ENCODE measurements at regions not wholly inside any gene's neighbourhood (a gene's known extent, or its start where the extent isn't known, plus 50 kb on each side); places are given as distances from the start of the nearest gene placed in this dataset.

DNA sequence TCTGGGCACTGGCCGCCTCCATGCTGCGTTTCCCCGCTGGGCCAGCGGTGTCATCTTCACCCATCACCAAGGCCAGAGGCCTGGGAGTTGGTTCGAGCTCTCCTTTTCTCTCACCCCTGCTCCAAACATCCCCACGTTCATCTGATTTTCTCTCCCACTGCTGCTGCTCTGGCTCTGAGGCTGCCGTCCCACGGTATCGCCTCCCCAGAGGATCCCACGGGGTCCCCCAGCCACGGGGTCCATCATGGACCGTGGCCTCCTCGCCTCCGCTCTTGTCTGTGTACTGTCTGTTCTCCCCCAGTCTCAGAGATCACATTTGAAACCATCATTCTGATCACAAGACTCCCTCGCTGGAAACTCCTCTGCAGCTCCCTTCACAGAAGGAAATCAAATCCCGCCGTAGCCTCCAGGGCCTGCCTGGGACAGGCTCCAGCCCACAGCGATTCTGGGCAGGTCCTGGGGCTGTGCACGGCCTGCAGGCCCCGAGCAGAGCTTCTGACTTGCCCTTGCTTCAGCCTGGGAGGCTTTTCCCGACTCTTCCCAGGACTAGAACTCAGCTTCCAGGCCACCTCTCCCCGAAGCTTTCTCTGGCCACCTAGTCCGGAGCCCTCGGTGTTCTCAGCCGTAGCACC lies 64.2 kb downstream of the SOX1 start:
- H2AFZ ChIP-seq (ENCODE audit: low read depth, low read length), result no peak overlapping the region
- TF ChIP-seq, protein P1, sequence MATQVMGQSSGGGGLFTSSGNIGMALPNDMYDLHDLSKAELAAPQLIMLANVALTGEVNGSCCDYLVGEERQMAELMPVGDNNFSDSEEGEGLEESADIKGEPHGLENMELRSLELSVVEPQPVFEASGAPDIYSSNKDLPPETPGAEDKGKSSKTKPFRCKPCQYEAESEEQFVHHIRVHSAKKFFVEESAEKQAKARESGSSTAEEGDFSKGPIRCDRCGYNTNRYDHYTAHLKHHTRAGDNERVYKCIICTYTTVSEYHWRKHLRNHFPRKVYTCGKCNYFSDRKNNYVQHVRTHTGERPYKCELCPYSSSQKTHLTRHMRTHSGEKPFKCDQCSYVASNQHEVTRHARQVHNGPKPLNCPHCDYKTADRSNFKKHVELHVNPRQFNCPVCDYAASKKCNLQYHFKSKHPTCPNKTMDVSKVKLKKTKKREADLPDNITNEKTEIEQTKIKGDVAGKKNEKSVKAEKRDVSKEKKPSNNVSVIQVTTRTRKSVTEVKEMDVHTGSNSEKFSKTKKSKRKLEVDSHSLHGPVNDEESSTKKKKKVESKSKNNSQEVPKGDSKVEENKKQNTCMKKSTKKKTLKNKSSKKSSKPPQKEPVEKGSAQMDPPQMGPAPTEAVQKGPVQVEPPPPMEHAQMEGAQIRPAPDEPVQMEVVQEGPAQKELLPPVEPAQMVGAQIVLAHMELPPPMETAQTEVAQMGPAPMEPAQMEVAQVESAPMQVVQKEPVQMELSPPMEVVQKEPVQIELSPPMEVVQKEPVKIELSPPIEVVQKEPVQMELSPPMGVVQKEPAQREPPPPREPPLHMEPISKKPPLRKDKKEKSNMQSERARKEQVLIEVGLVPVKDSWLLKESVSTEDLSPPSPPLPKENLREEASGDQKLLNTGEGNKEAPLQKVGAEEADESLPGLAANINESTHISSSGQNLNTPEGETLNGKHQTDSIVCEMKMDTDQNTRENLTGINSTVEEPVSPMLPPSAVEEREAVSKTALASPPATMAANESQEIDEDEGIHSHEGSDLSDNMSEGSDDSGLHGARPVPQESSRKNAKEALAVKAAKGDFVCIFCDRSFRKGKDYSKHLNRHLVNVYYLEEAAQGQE (IDR thresholded peaks at IDR 0.05; ENCODE audit: borderline replicate concordance), result no peak

DNA sequence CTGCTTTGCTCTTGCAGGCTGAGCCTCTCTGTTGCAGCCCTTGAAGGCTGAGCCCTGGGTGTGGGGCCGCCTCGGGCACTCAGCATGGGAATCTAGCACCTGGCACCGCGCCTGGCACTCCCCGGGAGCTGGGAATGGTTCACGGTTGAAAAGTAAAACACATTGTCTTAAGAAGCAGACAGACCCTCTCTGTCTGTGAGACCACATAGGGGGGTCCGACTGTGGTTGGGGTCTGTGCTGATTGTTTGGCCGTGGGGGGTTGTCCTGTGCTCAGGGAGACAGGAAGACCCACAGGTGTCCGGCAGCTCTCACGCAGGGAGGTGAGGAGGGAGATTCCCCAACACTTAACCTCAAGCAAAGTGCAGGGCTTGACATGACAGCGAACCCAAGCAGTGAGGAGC lies 64.8 kb downstream of the SOX1 start:
- Histone ChIP-seq H4K20me1 (ENCODE audit: insufficient read depth) (no peaks in the 10 kb centered on the region), H3K27ac (ENCODE audit: low read length) (no peak overlapping the region), H3K27me3 (ENCODE audit: insufficient read depth, low read depth, low read length) (no peaks in the 10 kb centered on the region), H3K9me2 (ENCODE audit: insufficient read depth, low read length) (no peaks in the 10 kb centered on the region), H3K79me2 (replicated peaks; ENCODE audit: insufficient read depth, low read length) (no peaks in the 10 kb centered on the region), H3K36me3 (ENCODE audit: insufficient read depth, low read length) (no peaks in the 10 kb centered on the region), H3K9me3 (ENCODE audit: low read length) (no peaks in the 10 kb centered on the region), H3K4me2 (ENCODE audit: low read length) (no peak overlapping the region), H2AFZ (ENCODE audit: low read depth, low read length) (no peak overlapping the region), H3F3A (ENCODE audit: insufficient read depth, low read length, poor library complexity, severe bottlenecking) (no peaks in the 10 kb centered on the region), H3K9ac (ENCODE audit: low read length) (no peak overlapping the region), H3K4me3 (ENCODE audit: low read length) (no peak overlapping the region)
- TF ChIP-seq POLR2AphosphoS5 (IDR thresholded peaks at IDR 0.05) (no peak), RAD21 (conservative IDR thresholded peaks at IDR 0.05) (no peak), SMC3 (conservative IDR thresholded peaks at IDR 0.05; ENCODE audit: poor library complexity) (no peak), TAF1 (IDR thresholded peaks at IDR 0.05; ENCODE audit: low read depth) (no peak)
- TF ChIP-seq, protein P1 (IDR thresholded peaks at IDR 0.05; ENCODE audit: borderline replicate concordance), result no peak

More for the DNA sequence above, 64.2 kb downstream of the SOX1 start:
- Histone ChIP-seq H3K79me2 (replicated peaks; ENCODE audit: insufficient read depth, low read length) (no peaks in the 10 kb centered on the region), H3K9me2 (ENCODE audit: insufficient read depth, low read length) (no peaks in the 10 kb centered on the region), H4K20me1 (ENCODE audit: insufficient read depth) (no peaks in the 10 kb centered on the region), H3K27ac (ENCODE audit: low read length) (no peak overlapping the region), H3K9ac (ENCODE audit: low read length) (no peak overlapping the region), H3K9me3 (ENCODE audit: low read length) (no peaks in the 10 kb centered on the region), H3K4me2 (ENCODE audit: low read length) (no peak overlapping the region), H3K27me3 (ENCODE audit: insufficient read depth, low read depth, low read length) (no peaks in the 10 kb centered on the region), H3K36me3 (ENCODE audit: insufficient read depth, low read length) (no peaks in the 10 kb centered on the region), H3K4me3 (ENCODE audit: low read length) (no peak overlapping the region), H3F3A (ENCODE audit: insufficient read depth, low read length, poor library complexity, severe bottlenecking) (no peaks in the 10 kb centered on the region)

DNA sequence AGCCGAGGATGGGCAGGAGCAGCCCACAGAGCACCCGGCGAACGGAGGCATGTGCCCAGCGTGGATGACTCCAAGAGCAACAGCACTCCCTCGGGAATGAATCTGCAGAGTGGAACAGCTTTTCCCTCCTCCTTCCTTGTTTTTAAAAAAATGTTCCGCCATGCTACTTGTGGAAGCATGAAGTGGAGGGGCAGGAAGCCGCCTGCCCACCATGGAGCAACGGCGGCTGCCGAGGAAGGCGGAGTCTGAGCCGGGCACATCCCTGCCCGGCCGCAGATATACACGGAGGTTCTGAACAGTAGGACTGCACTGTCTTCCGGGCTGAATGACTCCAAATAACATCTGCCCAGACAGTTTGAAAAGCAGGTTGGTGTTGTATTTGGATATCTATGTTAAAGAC lies 65.2 kb downstream of the SOX1 start:
- H3K27me3 ChIP-seq (ENCODE audit: insufficient read depth, low read depth, low read length), result no peaks in the 10 kb centered on the region
- H3K79me2 ChIP-seq (replicated peaks; ENCODE audit: insufficient read depth, low read length), result no peaks in the 10 kb centered on the region
- H4K20me1 ChIP-seq (ENCODE audit: insufficient read depth), result no peaks in the 10 kb centered on the region
- H3K4me3 ChIP-seq (ENCODE audit: low read length), result no peak overlapping the region
- H3K27ac ChIP-seq (ENCODE audit: low read length), result no peak overlapping the region
- no peaks in the 10 kb centered on the region for H3K9me2 ChIP-seq (ENCODE audit: insufficient read depth, low read length)
- H3K9me3 ChIP-seq (ENCODE audit: low read length), result no peaks in the 10 kb centered on the region
- no peaks in the 10 kb centered on the region for H3K36me3 ChIP-seq (ENCODE audit: insufficient read depth, low read length)
- no peak for TF ChIP-seq EP300 (conservative IDR thresholded peaks at IDR 0.05; ENCODE audit: poor library complexity, severe bottlenecking)
- no peak for TF ChIP-seq EZH2 (IDR thresholded peaks at IDR 0.05; ENCODE audit: borderline replicate concordance, insufficient read depth, low read length, poor library complexity, severe bottlenecking)
- no peak for TF ChIP-seq POLR2AphosphoS5 (IDR thresholded peaks at IDR 0.05)
- no peak for TF ChIP-seq TAF1 (IDR thresholded peaks at IDR 0.05; ENCODE audit: low read depth)
- no peak for TF ChIP-seq SMC3 (conservative IDR thresholded peaks at IDR 0.05; ENCODE audit: poor library complexity)
- no peak for TF ChIP-seq RAD21 (conservative IDR thresholded peaks at IDR 0.05)
- no peak for TF ChIP-seq MXI1 (conservative IDR thresholded peaks at IDR 0.05; ENCODE audit: poor library complexity, severe bottlenecking)
- TF ChIP-seq, protein P2, sequence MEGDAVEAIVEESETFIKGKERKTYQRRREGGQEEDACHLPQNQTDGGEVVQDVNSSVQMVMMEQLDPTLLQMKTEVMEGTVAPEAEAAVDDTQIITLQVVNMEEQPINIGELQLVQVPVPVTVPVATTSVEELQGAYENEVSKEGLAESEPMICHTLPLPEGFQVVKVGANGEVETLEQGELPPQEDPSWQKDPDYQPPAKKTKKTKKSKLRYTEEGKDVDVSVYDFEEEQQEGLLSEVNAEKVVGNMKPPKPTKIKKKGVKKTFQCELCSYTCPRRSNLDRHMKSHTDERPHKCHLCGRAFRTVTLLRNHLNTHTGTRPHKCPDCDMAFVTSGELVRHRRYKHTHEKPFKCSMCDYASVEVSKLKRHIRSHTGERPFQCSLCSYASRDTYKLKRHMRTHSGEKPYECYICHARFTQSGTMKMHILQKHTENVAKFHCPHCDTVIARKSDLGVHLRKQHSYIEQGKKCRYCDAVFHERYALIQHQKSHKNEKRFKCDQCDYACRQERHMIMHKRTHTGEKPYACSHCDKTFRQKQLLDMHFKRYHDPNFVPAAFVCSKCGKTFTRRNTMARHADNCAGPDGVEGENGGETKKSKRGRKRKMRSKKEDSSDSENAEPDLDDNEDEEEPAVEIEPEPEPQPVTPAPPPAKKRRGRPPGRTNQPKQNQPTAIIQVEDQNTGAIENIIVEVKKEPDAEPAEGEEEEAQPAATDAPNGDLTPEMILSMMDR (IDR thresholded peaks at IDR 0.05; ENCODE audit: poor library complexity, severe bottlenecking), result no peak
- TF ChIP-seq, protein P1 (IDR thresholded peaks at IDR 0.05; ENCODE audit: borderline replicate concordance), result no peak
- H2AFZ ChIP-seq (ENCODE audit: low read depth, low read length), result no peak overlapping the region
- H3K4me2 ChIP-seq (ENCODE audit: low read length), result no peak overlapping the region
- H3F3A ChIP-seq (ENCODE audit: insufficient read depth, low read length, poor library complexity, severe bottlenecking), result no peaks in the 10 kb centered on the region
- H3K9ac ChIP-seq (ENCODE audit: low read length), result no peak overlapping the region

Measured in neural cell (in vitro differentiated cells).